Uterus (tissue), 3 donors: ENCODE measurements at regions not wholly inside any gene's neighbourhood (a gene's known extent, or its start where the extent isn't known, plus 50 kb on each side); places are given as distances from the start of the nearest gene placed in this dataset.
A peak's percentile ranks its signal among the peaks of the same experiment; 100 is the strongest.

Source experiments
- DNase-seq, 2 donors: peaks; one replicate each; pipeline ENCODE4 v3.0.0-alpha.2; 2019 to 2020
- H3K27ac ChIP-seq, 2 donors: fragments of 200-600 bp; sonication (generic); 1 replicate in 1 of 2; 2 replicates in 1 of 2; pipeline ENCODE4 v1.5.1; 2016 to 2018
- H3K27me3 ChIP-seq, 2 donors: fragments of 200-600 bp; sonication (generic); one replicate each; pipeline ENCODE4 v1.5.1; 2018 to 2019; ENCODE audit warnings: control low read depth in 1 of 2
- H3K36me3 ChIP-seq, 2 donors: fragments of 200-600 bp; sonication (generic); one replicate each; pipeline ENCODE4 v1.5.1; 2019; ENCODE audit warnings: control low read depth in 1 of 2
- H3K4me1 ChIP-seq, 2 donors: fragments of 200-600 bp; sonication (generic); one replicate each; pipeline ENCODE4 v1.5.1; 2018 to 2019; ENCODE audit warnings: control low read depth in 1 of 2
- H3K4me3 ChIP-seq, 2 donors: fragments of 200-600 bp; sonication (generic); 1 replicate in 1 of 2; 2 replicates in 1 of 2; pipeline ENCODE4 v1.5.1; 2018 to 2019; ENCODE audit warnings: mild to moderate bottlenecking in 1 of 2
- H3K9me3 ChIP-seq, 2 donors: fragments of 200-600 bp; sonication (generic); one replicate each; pipeline ENCODE4 v1.5.1; 2019; ENCODE audit warnings: control low read depth in 1 of 2
- CTCF ChIP-seq, 4 experiments: fragments of 200-600 bp in 2 of 4; fragments of 450-650 bp in 2 of 4; sonication (generic) in 2 of 4; IDR thresholded peaks; one replicate each; pipeline ENCODE4 v1.5.1; 2016 to 2019; ENCODE audit warnings: antibody characterized with exemption in 4 of 4, mild to moderate bottlenecking in 2 of 4, moderate library complexity in 1 of 4
- POLR2A ChIP-seq, 2 donors: fragments of 450-650 bp; IDR thresholded peaks; one replicate each; pipeline ENCODE4 v1.6.1; 2016; ENCODE audit warnings: antibody characterized with exemption in 2 of 2, mild to moderate bottlenecking in 1 of 2, moderate library complexity in 1 of 2
- intact Hi-C: fragments of 100-400 bp; cut with DNase I; formaldehyde crosslinking; loops from one replicate; pipeline ENCODE4 v1.15.1; 2023; ENCODE audit warnings: low total_unique reads
- donor health status: DM: yes; HTN: yes; CAD: no.

GRCh38 chr10:23694446-23694920 lies 255.6 kb downstream of the OTUD1 start:
- Histone ChIP-seq H3K27me3 (peaks cover 0 to 9% of the 10 kb centered on the region in 2 donors), H3K4me1 (no peaks in the 10 kb centered on the region), H3K36me3 (no peaks in the 10 kb centered on the region), H3K27ac (no peak overlapping the region), H3K9me3 (no peaks in the 10 kb centered on the region), H3K4me3 (no peak overlapping the region)
- TF ChIP-seq CTCF (IDR thresholded peaks at IDR 0.05): no peak
- no peak for TF ChIP-seq POLR2A (IDR thresholded peaks at IDR 0.05)
- no peak for DNase-seq
- intact Hi-C loops: no loop called here

- DNase-seq: no peak
- Histone ChIP-seq H3K4me3 (no peak overlapping the region), H3K27me3 (peaks cover 0 to 9% of the 10 kb centered on the region in 2 donors), H3K4me1 (no peaks in the 10 kb centered on the region), H3K36me3 (no peaks in the 10 kb centered on the region), H3K9me3 (no peaks in the 10 kb centered on the region), H3K27ac (no peak overlapping the region)
- intact Hi-C loops: no loop called here
- TF ChIP-seq POLR2A (IDR thresholded peaks at IDR 0.05): no peak
- TF ChIP-seq CTCF (IDR thresholded peaks at IDR 0.05): no peak
Measured at GRCh38 chr10:23694921-23695824, 256.3 kb downstream of the OTUD1 start.

- TF ChIP-seq POLR2A (IDR thresholded peaks at IDR 0.05): no peak
- no peak for TF ChIP-seq CTCF (IDR thresholded peaks at IDR 0.05)
- DNase-seq: no peak
- intact Hi-C loops: no loop called here
- peaks cover 0 to 9% of the 10 kb centered on the region in 2 donors for H3K27me3 ChIP-seq
- H3K27ac ChIP-seq: no peak overlapping the region
- no peaks in the 10 kb centered on the region for H3K9me3 ChIP-seq
- no peak overlapping the region for H3K4me3 ChIP-seq
- no peaks in the 10 kb centered on the region for H3K4me1 ChIP-seq
- H3K36me3 ChIP-seq: no peaks in the 10 kb centered on the region
Measured at GRCh38 chr10:23695825-23696420, 257.0 kb downstream of the OTUD1 start.

DNA sequence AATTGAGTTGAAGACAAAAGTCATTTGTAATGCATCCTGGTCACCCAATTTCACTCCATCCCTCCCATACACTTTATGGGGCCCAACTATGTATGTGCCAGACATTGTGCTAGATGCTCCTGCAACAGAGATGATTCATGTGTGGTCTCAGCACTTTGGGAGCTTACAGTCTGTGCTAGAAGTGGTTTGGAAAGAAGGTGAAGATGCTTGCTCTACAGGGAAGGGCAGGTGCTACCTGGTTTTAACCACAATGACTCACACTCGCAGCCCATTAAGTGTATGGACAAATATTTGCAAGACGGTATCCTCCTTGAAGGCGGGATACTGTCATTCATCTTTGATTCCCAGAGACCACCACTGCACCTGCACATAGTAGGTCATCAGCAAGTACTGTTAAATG lies 257.6 kb downstream of the OTUD1 start:
- peaks cover 0 to 9% of the 10 kb centered on the region in 2 donors for H3K27me3 ChIP-seq
- no peak overlapping the region for H3K4me3 ChIP-seq
- H3K27ac ChIP-seq: no peak overlapping the region
- intact Hi-C loops: no loop called here
- no peak for DNase-seq
- TF ChIP-seq CTCF (IDR thresholded peaks at IDR 0.05) (no peak), POLR2A (IDR thresholded peaks at IDR 0.05) (no peak)
- H3K9me3 ChIP-seq: no peaks in the 10 kb centered on the region
- H3K36me3 ChIP-seq: no peaks in the 10 kb centered on the region
- no peaks in the 10 kb centered on the region for H3K4me1 ChIP-seq

DNA sequence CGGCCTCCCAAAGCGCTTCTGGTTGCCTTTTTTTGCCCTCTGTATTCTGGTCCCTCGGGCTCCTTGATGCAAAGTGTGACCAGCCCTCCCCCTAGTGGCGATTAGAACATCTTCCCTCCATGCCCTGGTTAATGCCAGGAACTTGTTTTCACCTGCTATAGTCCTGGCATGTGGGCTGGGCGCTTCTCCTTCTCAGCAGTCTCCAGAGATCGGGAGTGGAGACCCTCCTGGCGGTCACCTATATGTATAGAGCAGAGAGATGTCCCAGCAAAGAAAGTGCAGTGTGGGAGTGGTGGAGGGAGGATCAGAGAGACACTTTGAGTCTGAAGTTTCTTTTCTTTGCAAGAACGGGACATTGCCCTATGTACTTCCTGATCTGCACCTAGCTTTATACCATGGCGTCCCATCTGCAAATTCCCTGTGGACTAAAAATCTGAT lies 264.1 kb downstream of the OTUD1 start:
- intact Hi-C loops: no loop called here
- no peak overlapping the region for H3K4me3 ChIP-seq
- H3K27ac ChIP-seq: no peak overlapping the region
- no peaks in the 10 kb centered on the region for H3K36me3 ChIP-seq
- no peaks in the 10 kb centered on the region for H3K27me3 ChIP-seq
- DNase-seq: peak in 1 of 2 donors; percentile 19
- no peaks in the 10 kb centered on the region for H3K4me1 ChIP-seq
- peaks cover 0 to 3% of the 10 kb centered on the region in 2 donors for H3K9me3 ChIP-seq
- no peak for TF ChIP-seq POLR2A (IDR thresholded peaks at IDR 0.05)
- peak; percentile 31 to 51 (median 39) for TF ChIP-seq CTCF (IDR thresholded peaks at IDR 0.05)
